GM12878 (cell line): ENCODE measurements at regions not wholly inside any gene's neighbourhood (a gene's known extent, or its start where the extent isn't known, plus 50 kb on each side); places are given as distances from the start of the nearest gene placed in this dataset.

Experiments
- ATAC-seq: fragments of 200-7000 bp; cut with Tn5 transposase; 3 replicates; pipeline ENCODE4 v1.9.1; 2020; ENCODE audit warnings: mild to moderate bottlenecking, moderate library complexity
- BruUV-seq: library from RNA; stranded (reverse); fragments of 400-500 nt; replicated peaks from 2 replicates; lab custom pipeline; 2021; lab: Mats Ljungman, UMichigan
- CTCF ChIA-PET: fragments of 300-600 bp; sonication (Branson Sonifier 250); formaldehyde crosslinking; extraction: SDS; loops from one replicate; lab custom pipeline; 2021; ENCODE audit warnings: inconsistent platforms; lab: Yijun Ruan, JAX
- POLR2A ChIA-PET: fragments of 350-600 bp; formaldehyde crosslinking; extraction: SDS; loops from one replicate; lab custom pipeline; 2021; ENCODE audit warnings: inconsistent platforms; lab: Charles Lee
- RAD21 ChIA-PET: fragments of 300-600 bp; sonication (Branson Sonifier 250); formaldehyde crosslinking; loops from one replicate; lab custom pipeline; 2023; ENCODE audit warnings: antibody characterized with exemption; ENCODE audit not compliant: unreplicated experiment; lab: Charles Lee
- SMC1A ChIA-PET: fragments of 300-600 bp; sonication (Branson Sonifier 250); formaldehyde crosslinking; loops from one replicate; lab custom pipeline; 2023; ENCODE audit not compliant: unreplicated experiment, uncharacterized antibody; lab: Charles Lee
- DNase-seq: peaks from one replicate; pipeline ENCODE4 v3.0.0-alpha.2; 2011; ENCODE audit warnings: low read depth, low spot score
- FAIRE-seq: peaks from 3 replicates; lab custom pipeline; 2011; peaks lifted over from hg19 to GRCh38; lab: Jason Lieb, UNC
- H2AFZ ChIP-seq: 2 replicates; pipeline ENCODE4 v1.6.0; 2011; ENCODE audit warnings: low read depth, low read length, control low read depth; ENCODE audit not compliant: control insufficient read depth
- H3K27ac ChIP-seq: 2 replicates; pipeline ENCODE4 v1.5.1; 2011; ENCODE audit warnings: control low read depth; ENCODE audit not compliant: control insufficient read depth, insufficient read depth
- H3K27me3 ChIP-seq, 2 experiments: replicated peaks in 1 of 2; 2 replicates each; pipeline versions ENCODE4 v1.6.0 to v1.6.1; 2011; ENCODE audit warnings: low read length in 1 of 2; ENCODE audit not compliant: control insufficient read depth in 2 of 2, insufficient read depth in 2 of 2
- H3K36me3 ChIP-seq, 2 experiments: 2 replicates each; pipeline ENCODE4 v1.5.1; 2011; ENCODE audit warnings: low read length in 1 of 2; ENCODE audit not compliant: control insufficient read depth in 2 of 2, insufficient read depth in 2 of 2
- H3K4me1 ChIP-seq: 2 replicates; pipeline ENCODE4 v1.6.1; 2011; ENCODE audit warnings: mild to moderate bottlenecking, low read length, moderate library complexity, mixed read lengths; ENCODE audit not compliant: control insufficient read depth, insufficient read depth
- H3K4me2 ChIP-seq: 2 replicates; pipeline ENCODE4 v1.6.0; 2011; ENCODE audit warnings: control low read depth; ENCODE audit not compliant: control insufficient read depth, insufficient read depth
- H3K4me3 ChIP-seq: fragments of 200-600 bp; sonication (generic); 2 replicates; pipeline ENCODE4 v1.5.1; 2016
- H3K79me2 ChIP-seq: 2 replicates; pipeline ENCODE4 v1.6.0; 2011; ENCODE audit warnings: low read length; ENCODE audit not compliant: control insufficient read depth, insufficient read depth
- H3K9ac ChIP-seq: 2 replicates; pipeline ENCODE4 v1.8.0; 2011; ENCODE audit warnings: low read length, control low read depth, mixed read lengths; ENCODE audit not compliant: control insufficient read depth, insufficient read depth
- H3K9me3 ChIP-seq: replicated peaks from 3 replicates; pipeline ENCODE4 v1.5.1; 2011; ENCODE audit warnings: mild to moderate bottlenecking, low read length; ENCODE audit not compliant: control insufficient read depth, insufficient read depth
- H4K20me1 ChIP-seq: 2 replicates; pipeline ENCODE4 v1.6.0; 2011; ENCODE audit not compliant: control insufficient read depth, insufficient read depth
- ATF7 ChIP-seq: fragments of 450-650 bp; IDR thresholded peaks from 2 replicates; pipeline ENCODE4 v1.6.1; 2016; ENCODE audit warnings: low read depth, mild to moderate bottlenecking
- E2F8 ChIP-seq: fragments of 450-650 bp; IDR thresholded peaks from 2 replicates; pipeline ENCODE4 v1.6.1; 2018; ENCODE audit warnings: mild to moderate bottlenecking, low read depth, moderate library complexity; ENCODE audit not compliant: partially characterized antibody
- ELK1 ChIP-seq: IDR thresholded peaks from 2 replicates; pipeline ENCODE4 v1.6.1; 2012; ENCODE audit warnings: low read depth, low read length, improper control_type of control experiment
- GATAD2B ChIP-seq: fragments of 450-650 bp; conservative IDR thresholded peaks from 2 replicates; pipeline ENCODE4 v1.6.1; 2017; ENCODE audit warnings: low read depth, mild to moderate bottlenecking, moderate library complexity
- HCFC1 ChIP-seq: fragments of 150-350 bp; IDR thresholded peaks from 2 replicates; pipeline ENCODE4 v1.6.1; 2014; ENCODE audit warnings: low read length
- HSF1 ChIP-seq: fragments of 150-350 bp; IDR thresholded peaks from 2 replicates; pipeline ENCODE4 v1.6.1; 2014; ENCODE audit warnings: mild to moderate bottlenecking, low read depth, low read length
- JUND ChIP-seq: IDR thresholded peaks from 2 replicates; pipeline ENCODE4 v1.6.1; 2012; ENCODE audit warnings: low read depth, mild to moderate bottlenecking, low read length, improper control_type of control experiment, moderate library complexity
- KLF5 ChIP-seq: fragments of 450-650 bp; IDR thresholded peaks from 2 replicates; pipeline ENCODE4 v1.6.1; 2014; ENCODE audit warnings: mild to moderate bottlenecking; ENCODE audit not compliant: partially characterized antibody
- MEF2B ChIP-seq: fragments of 450-650 bp; IDR thresholded peaks from 2 replicates; pipeline ENCODE4 v1.6.1; 2018; ENCODE audit warnings: mild to moderate bottlenecking, moderate library complexity; ENCODE audit not compliant: partially characterized antibody, poor library complexity, severe bottlenecking
- MLLT1 ChIP-seq: fragments of 450-650 bp; IDR thresholded peaks from 2 replicates; pipeline ENCODE4 v1.6.1; 2016; ENCODE audit warnings: mild to moderate bottlenecking
- PAX8 ChIP-seq: fragments of 450-650 bp; IDR thresholded peaks from 2 replicates; pipeline ENCODE4 v1.6.1; 2017; ENCODE audit warnings: mild to moderate bottlenecking, moderate library complexity
- POLR2A ChIP-seq: IDR thresholded peaks from 2 replicates; pipeline ENCODE4 v1.6.1; 2011; ENCODE audit warnings: low read depth, mild to moderate bottlenecking, low read length
- TCF12 ChIP-seq: IDR thresholded peaks from 2 replicates; pipeline ENCODE4 v1.6.1; 2011; ENCODE audit warnings: low read depth, mild to moderate bottlenecking, low read length
- ZBTB11 ChIP-seq: fragments of 450-650 bp; formaldehyde crosslinking; IDR thresholded peaks from 2 replicates; pipeline ENCODE4 v1.5.0; 2022; ENCODE audit warnings: mild to moderate bottlenecking, missing genetic modification characterization
- ZNF207 ChIP-seq: fragments of 450-650 bp; IDR thresholded peaks from 2 replicates; pipeline ENCODE4 v1.6.1; 2014; ENCODE audit warnings: antibody characterized with exemption, mild to moderate bottlenecking, borderline replicate concordance
- ZNF217 ChIP-seq: fragments of 450-650 bp; IDR thresholded peaks from 2 replicates; pipeline ENCODE4 v1.6.1; 2017; ENCODE audit warnings: antibody characterized with exemption, mild to moderate bottlenecking
- WGBS: methylation state at CpG from one replicate; pipeline ENCODE4 v1.1.6; 2016; ENCODE audit warnings: low lambda C conversion rate; ENCODE audit not compliant: insufficient replicate concordance, insufficient coverage; ENCODE audit errors: missing lambda C conversion rate; 5-methylcytosine and 5-hydroxymethylcytosine counted together
- in situ Hi-C: fragments of 300-500 bp; cut with MboI; formaldehyde crosslinking; loops from 9 replicates; pipeline ENCODE4 v1.14.3; 2018; ENCODE audit warnings: mixed read lengths
- intact Hi-C: fragments of 100-400 bp; cut with micrococcal nuclease; formaldehyde crosslinking; loops from one replicate; pipeline ENCODE4 v1.14.2; 2022; ENCODE audit not compliant: unreplicated experiment

GRCh38 chr2:139694327-139694726, 914.1 kb upstream of the NXPH2 start:
- Histone ChIP-seq H3K79me2 (no peaks in the 10 kb centered on the region), H2AFZ (no peak overlapping the region), H3K4me2 (no peak overlapping the region), H4K20me1 (no peaks in the 10 kb centered on the region), H3K36me3 (no peaks in the 10 kb centered on the region), H3K4me3 (no peak overlapping the region), H3K9me3 (no peaks in the 10 kb centered on the region), H3K9ac (no peak overlapping the region), H3K4me1 (no peaks in the 10 kb centered on the region), H3K27ac (no peak overlapping the region), H3K27me3 (no peaks in the 10 kb centered on the region)
- ChIA-PET POLR2A (no interaction called here), RAD21 (no interaction called here), CTCF (no interaction called here), SMC1A (interaction anchor here (0.6 kb wide), 1 partner anchor 17 kb away, joined by 3 read pairs; no protein-coding TSS in a partner anchor)
- in situ Hi-C loops, result no loop called here
- DNase-seq (no peak), ATAC-seq (no peak), FAIRE-seq (no peak)
- BruUV-seq, result no TSS peak
- intact Hi-C loops, result no loop called here
- WGBS, result 32% methylated on average over 1 of the region's 1 CpG
- no peak for TF ChIP-seq HCFC1
- TF ChIP-seq E2F8, result no peak
- no peak for TF ChIP-seq MLLT1
- TF ChIP-seq ZNF217, result no peak
- no peak for TF ChIP-seq KLF5
- no peak for TF ChIP-seq MEF2B
- no peak for TF ChIP-seq JUND
- no peak for TF ChIP-seq ZNF207
- no peak for TF ChIP-seq POLR2A
- TF ChIP-seq GATAD2B, result no peak
- TF ChIP-seq ELK1, result no peak
- TF ChIP-seq ATF7, result no peak
- TF ChIP-seq ZBTB11 (CRISPR knock-in tag), result no peak
- no peak for TF ChIP-seq PAX8
- no peak for TF ChIP-seq TCF12
- TF ChIP-seq HSF1, result no peak
